AG04449 (cell line): ENCODE measurements at regions not wholly inside any gene's neighbourhood (a gene's known extent, or its start where the extent isn't known, plus 50 kb on each side); places are given as distances from the start of the nearest gene placed in this dataset.

Experiments used
- CTCF ChIA-PET: fragments of 350-600 bp; formaldehyde crosslinking; extraction: SDS; loops from one replicate; lab custom pipeline; 2021; ENCODE audit warnings: antibody characterized with exemption; lab: Yijun Ruan, JAX
- POLR2A ChIA-PET: fragments of 400-600, 350-600 bp; formaldehyde crosslinking; extraction: SDS; loops from one replicate; lab custom pipeline; 2020; ENCODE audit warnings: antibody characterized with exemption, inconsistent platforms; lab: Yijun Ruan, JAX
- DNase-seq: peaks from one replicate; pipeline ENCODE4 v3.0.0-alpha.2; 2010; ENCODE audit warnings: low read depth, low spot score
- H3K4me3 ChIP-seq: 2 replicates; pipeline ENCODE4 v1.5.1; 2011; ENCODE audit warnings: low read depth, mild to moderate bottlenecking, control low read depth, low read length
- TF ChIP-seq, protein P1 (sequence below): IDR thresholded peaks from one replicate; pipeline ENCODE4 v1.5.1; 2011; ENCODE audit warnings: mild to moderate bottlenecking, moderate library complexity, low read length, control low read depth, inconsistent platforms; ENCODE audit not compliant: insufficient read depth; ENCODE audit errors: missing control alignments

DNA sequence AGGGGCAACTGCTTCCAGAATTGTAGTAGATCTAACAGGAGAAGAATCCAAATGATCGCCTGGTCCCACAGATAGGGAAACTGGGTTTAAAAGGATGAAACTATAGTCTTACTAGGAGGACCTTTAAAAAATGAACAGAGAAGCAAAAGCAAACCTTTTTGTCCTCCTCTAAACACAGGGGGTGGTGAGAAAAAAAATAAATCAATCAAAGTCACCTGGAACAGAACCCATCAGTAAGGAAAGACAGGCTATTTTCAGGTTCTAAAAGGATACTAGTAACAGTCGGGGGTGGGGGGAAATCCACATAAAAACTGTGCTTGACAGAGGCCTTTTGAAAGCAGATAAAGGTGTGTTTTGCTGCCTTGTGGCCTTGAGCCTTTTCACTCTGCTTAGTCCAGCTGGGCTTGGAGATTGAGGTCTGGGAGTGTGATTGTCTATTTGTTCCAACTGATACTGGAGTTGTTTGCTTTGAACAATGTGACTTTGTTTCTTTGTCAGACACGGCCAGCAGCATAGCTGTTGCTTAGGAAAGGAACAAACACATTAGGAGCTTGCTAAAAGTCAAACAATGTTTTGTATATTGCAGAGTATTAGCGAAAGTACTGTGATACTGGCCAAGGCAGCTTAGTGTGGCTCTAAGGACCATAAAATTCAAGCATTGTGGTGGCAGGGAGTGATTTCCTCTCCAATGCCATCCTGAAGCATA is 141.1 kb upstream of the IRF2BP2 start:
- no peak for DNase-seq
- no peak overlapping the region for H3K4me3 ChIP-seq
- ChIA-PET CTCF (interaction anchor here (1.7 kb wide), 1 partner anchor 7 kb away, joined by 3 read pairs; no protein-coding TSS in a partner anchor), POLR2A (interaction anchor here (1.5 kb wide), 1 partner anchor 27 kb away, joined by 3 read pairs; no protein-coding TSS in a partner anchor)
- TF ChIP-seq, protein P1, sequence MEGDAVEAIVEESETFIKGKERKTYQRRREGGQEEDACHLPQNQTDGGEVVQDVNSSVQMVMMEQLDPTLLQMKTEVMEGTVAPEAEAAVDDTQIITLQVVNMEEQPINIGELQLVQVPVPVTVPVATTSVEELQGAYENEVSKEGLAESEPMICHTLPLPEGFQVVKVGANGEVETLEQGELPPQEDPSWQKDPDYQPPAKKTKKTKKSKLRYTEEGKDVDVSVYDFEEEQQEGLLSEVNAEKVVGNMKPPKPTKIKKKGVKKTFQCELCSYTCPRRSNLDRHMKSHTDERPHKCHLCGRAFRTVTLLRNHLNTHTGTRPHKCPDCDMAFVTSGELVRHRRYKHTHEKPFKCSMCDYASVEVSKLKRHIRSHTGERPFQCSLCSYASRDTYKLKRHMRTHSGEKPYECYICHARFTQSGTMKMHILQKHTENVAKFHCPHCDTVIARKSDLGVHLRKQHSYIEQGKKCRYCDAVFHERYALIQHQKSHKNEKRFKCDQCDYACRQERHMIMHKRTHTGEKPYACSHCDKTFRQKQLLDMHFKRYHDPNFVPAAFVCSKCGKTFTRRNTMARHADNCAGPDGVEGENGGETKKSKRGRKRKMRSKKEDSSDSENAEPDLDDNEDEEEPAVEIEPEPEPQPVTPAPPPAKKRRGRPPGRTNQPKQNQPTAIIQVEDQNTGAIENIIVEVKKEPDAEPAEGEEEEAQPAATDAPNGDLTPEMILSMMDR = no peak

DNA sequence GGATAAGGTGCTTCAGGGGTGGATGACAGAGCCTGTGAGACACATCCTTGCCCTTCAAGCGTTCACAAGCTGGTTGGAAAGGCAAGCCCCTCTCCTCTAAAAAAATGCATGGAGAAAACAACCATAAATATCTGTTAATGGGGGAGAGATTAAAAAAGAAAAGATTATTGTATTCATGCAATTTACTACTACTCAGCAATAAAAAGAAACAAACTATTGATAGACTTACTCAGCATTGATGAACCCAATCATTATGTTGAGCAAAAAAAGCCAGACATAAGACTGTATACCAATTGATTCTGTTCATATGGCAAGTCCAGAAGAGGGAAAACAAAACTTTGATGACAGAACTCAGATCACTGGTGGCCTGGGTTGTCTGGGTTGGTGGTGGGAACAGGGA is 138.7 kb upstream of the IRF2BP2 start:
- CTCF ChIA-PET = no interaction called here
- TF ChIP-seq, protein P1 = no peak
- DNase-seq = no peak
- no peak overlapping the region for H3K4me3 ChIP-seq
- POLR2A ChIA-PET = no interaction called here

DNA sequence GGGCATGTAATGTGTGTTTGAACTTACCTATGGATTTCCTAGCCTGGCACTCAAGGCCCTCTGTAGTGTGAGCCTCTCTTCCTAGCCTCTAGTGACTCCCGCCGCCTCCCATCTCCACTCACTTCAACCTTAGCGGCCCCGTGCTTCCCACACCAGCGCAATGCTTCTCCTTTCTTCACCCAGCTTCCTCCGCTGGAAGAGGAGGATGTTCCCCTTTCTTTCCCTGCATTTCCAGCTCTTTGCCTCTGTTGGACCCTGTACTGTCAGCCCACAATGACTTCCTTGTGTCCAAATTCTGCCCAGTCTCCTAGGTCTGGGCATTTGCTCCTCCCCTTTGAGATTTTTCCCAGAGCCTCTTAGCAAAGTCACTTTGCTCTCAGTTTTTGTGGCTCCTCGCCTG is 138.1 kb upstream of the IRF2BP2 start:
- no peak overlapping the region for H3K4me3 ChIP-seq
- ChIA-PET POLR2A (no interaction called here), CTCF (no interaction called here)

DNA sequence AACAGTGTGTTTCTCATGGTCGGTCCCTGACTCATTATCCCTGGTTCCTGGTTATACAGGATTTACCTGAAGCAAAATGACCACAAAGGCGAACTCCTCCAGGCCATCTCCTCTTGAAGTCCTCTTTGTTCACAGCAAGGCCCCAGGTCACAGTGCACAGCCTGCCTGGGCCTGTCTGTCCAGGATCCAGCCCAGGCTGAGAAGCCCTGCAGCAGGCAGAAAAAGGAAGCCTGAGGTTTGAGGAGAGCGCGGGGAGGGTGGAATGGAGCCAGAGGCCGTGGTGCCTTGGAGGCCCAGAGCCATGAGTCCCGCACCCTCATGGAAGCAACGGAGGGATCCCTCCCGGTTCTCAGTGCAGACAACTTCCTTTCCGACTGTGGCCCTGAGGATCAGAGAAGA is 136.8 kb upstream of the IRF2BP2 start:
- H3K4me3 ChIP-seq = no peak overlapping the region
- CTCF ChIA-PET = interaction anchor here (1.5 to 3.2 kb wide), 2 partner anchors 8 to 11 kb away, joined by 4 to 12 read pairs; no protein-coding TSS in a partner anchor
- POLR2A ChIA-PET = no interaction called here
- DNase-seq = no peak
- TF ChIP-seq, protein P1 = no peak

More for the DNA sequence above, 138.1 kb upstream of the IRF2BP2 start:
- DNase-seq = no peak
- TF ChIP-seq, protein P1 = no peak

DNA sequence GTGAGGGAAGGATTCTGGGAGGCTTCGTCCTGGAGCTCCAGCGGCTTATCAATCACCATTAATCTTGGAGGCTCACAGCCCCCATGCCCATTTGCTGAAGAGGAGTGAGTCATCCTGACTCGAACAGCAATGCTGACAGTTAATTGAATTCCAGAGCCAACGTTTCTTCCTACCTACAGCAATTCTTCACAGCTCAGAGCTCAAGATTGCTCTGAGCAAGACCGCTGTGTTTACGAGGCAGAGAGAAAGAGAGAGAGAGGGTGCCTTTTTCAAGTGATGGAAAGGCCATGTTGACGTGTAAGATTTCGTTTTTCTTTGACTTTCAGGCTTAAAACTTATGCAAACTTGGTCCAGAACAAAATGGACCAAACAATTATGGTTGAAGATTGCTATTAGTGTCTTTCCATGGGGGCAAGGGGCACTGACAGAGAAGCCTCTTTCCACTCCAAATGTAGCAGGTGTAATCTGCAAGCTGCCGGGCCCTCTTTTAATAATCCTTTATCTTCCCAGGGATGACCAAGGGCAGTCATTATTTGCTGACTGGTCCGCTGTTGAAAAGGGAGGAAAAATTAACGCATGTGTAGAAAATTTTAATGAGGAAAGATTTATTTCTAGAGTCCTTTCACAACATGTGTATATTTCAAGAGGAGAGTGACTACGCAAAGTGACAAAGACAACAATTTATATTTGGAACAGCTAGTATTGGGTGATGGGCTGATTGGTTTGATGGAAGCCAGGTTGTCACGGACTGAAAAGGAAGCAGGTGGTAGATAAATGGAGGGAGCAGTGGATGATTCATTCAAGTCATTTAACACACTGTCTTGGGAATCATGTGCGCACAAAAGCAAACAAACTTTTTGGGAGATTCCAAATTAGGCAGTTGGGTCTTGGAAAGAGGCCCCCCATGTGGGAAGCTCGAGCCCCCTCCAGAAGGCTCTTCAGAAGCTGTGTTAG is 136.1 kb upstream of the IRF2BP2 start:
- POLR2A ChIA-PET = interaction anchor here (1.4 kb wide), 1 partner anchor 22 kb away, joined by 6 read pairs; no protein-coding TSS in a partner anchor
- TF ChIP-seq, protein P1 = no peak
- CTCF ChIA-PET = interaction anchor here (0.7 to 3.2 kb wide), 3 partner anchors 9 to 372 kb away, joined by 3 to 12 read pairs (median 4); no protein-coding TSS in a partner anchor
- DNase-seq = no peak
- H3K4me3 ChIP-seq = no peak overlapping the region
